H1 (cell line): ENCODE measurements at regions not wholly inside any gene's neighbourhood (a gene's known extent, or its start where the extent isn't known, plus 50 kb on each side); places are given as distances from the start of the nearest gene placed in this dataset.

Experiments used
- CTCF ChIA-PET: fragments of 300-600 bp; sonication (Branson Sonifier 250); formaldehyde crosslinking; loops from one replicate; lab custom pipeline; 2021; ENCODE audit not compliant: partially characterized antibody; lab: Charles Lee
- POLR2A ChIA-PET: fragments of 300-600 bp; sonication (Branson Sonifier 250); formaldehyde crosslinking; loops from one replicate; lab custom pipeline; 2021; ENCODE audit warnings: inconsistent platforms; ENCODE audit not compliant: partially characterized antibody; lab: Charles Lee
- DNase-seq, 2 experiments: peaks; one replicate each; pipeline versions ENCODE4 v3.0.0 to v3.0.0-alpha.2; 2010 to 2022; ENCODE audit warnings: low spot score in 2 of 2, low read depth in 1 of 2, mixed read lengths in 1 of 2
- FAIRE-seq: peaks from 2 replicates; lab custom pipeline; 2011; peaks lifted over from hg19 to GRCh38; lab: Jason Lieb, UNC
- H2AFZ ChIP-seq: 2 replicates; pipeline ENCODE4 v1.8.1; 2012; ENCODE audit warnings: low read length, inconsistent platforms
- H2AK5ac ChIP-seq: 2 replicates; pipeline ENCODE4 v1.6.1; 2013; ENCODE audit warnings: low read depth, low read length
- H2BK120ac ChIP-seq: replicated peaks from 2 replicates; pipeline ENCODE3; 2013; ENCODE audit warnings: low read depth, low read length, inconsistent platforms
- H2BK12ac ChIP-seq: 2 replicates; pipeline ENCODE4 v1.6.1; 2013; ENCODE audit warnings: low read depth, low read length
- H2BK15ac ChIP-seq: 2 replicates; pipeline ENCODE4 v1.6.1; 2013; ENCODE audit warnings: low read length
- H2BK20ac ChIP-seq: 2 replicates; pipeline ENCODE4 v1.6.1; 2013; ENCODE audit warnings: low read length
- H2BK5ac ChIP-seq: 2 replicates; pipeline ENCODE4 v1.6.1; 2013; ENCODE audit warnings: low read depth, low read length
- H3K14ac ChIP-seq: 2 replicates; pipeline ENCODE4 v1.6.1; 2013; ENCODE audit warnings: inconsistent platforms; ENCODE audit not compliant: insufficient read length
- H3K18ac ChIP-seq: 2 replicates; pipeline ENCODE4 v1.6.1; 2013; ENCODE audit warnings: low read length; ENCODE audit errors: extremely low read depth
- H3K23ac ChIP-seq: 2 replicates; pipeline ENCODE4 v1.6.1; 2013; ENCODE audit warnings: inconsistent platforms; ENCODE audit not compliant: insufficient read length
- H3K23me2 ChIP-seq: 2 replicates; pipeline ENCODE4 v1.6.1; 2013; ENCODE audit warnings: low read depth, low read length
- H3K27ac ChIP-seq: 2 replicates; pipeline ENCODE4 v1.6.1; 2011; ENCODE audit warnings: low read depth, low read length, inconsistent platforms
- H3K27me3 ChIP-seq, 4 experiments: replicated peaks in 1 of 4; 1 replicate in 1 of 4; 2 replicates in 3 of 4; pipeline versions ENCODE4 v1.6.1 to v1.8.1; 2011 to 2013; ENCODE audit warnings: low read length in 3 of 4, mild to moderate bottlenecking in 3 of 4, inconsistent platforms in 2 of 4, mixed read lengths in 2 of 4, moderate library complexity in 1 of 4; ENCODE audit not compliant: control insufficient read depth in 3 of 4, insufficient read depth in 3 of 4; ENCODE audit errors: extremely low read depth in 1 of 4
- H3K36me3 ChIP-seq, 4 experiments: 2 replicates each; pipeline versions ENCODE4 v1.6.1 to v1.8.1; 2011 to 2013; ENCODE audit warnings: mild to moderate bottlenecking in 4 of 4, low read length in 3 of 4, moderate library complexity in 2 of 4, control low read depth in 1 of 4, inconsistent platforms in 1 of 4; ENCODE audit not compliant: insufficient read depth in 4 of 4, control insufficient read depth in 2 of 4
- H3K4ac ChIP-seq: replicated peaks from 2 replicates; pipeline ENCODE3; 2013; ENCODE audit warnings: low read length, low read depth, mixed read lengths, inconsistent platforms; ENCODE audit not compliant: insufficient read length
- H3K4me1 ChIP-seq, 4 experiments: replicated peaks in 1 of 4; 1 replicate in 1 of 4; 2 replicates in 3 of 4; pipeline versions ENCODE4 v1.6.1 to v1.8.1; 2011 to 2013; ENCODE audit warnings: low read length in 3 of 4, inconsistent platforms in 2 of 4, mixed read lengths in 1 of 4; ENCODE audit not compliant: insufficient read depth in 4 of 4, control insufficient read depth in 3 of 4
- H3K4me2 ChIP-seq, 2 experiments: 2 replicates each; pipeline versions ENCODE4 v1.6.1 to v1.8.1; 2011 to 2013; ENCODE audit warnings: low read depth in 2 of 2, low read length in 2 of 2, control low read depth in 1 of 2, inconsistent platforms in 1 of 2, mild to moderate bottlenecking in 1 of 2; ENCODE audit not compliant: insufficient read depth in 1 of 2
- H3K4me3 ChIP-seq, 4 experiments: fragments of 200-600, 300-600 bp in 1 of 4; sonication (generic), shearing (Covaris generic), sonication (Bioruptor Twin) in 1 of 4; 2 replicates each; pipeline versions ENCODE4 v1.5.1 to v1.8.1; 2011 to 2016; ENCODE audit warnings: low read length in 4 of 4, low read depth in 3 of 4, control low read depth in 2 of 4, inconsistent platforms in 2 of 4, mild to moderate bottlenecking in 2 of 4, mixed read lengths in 1 of 4, moderate library complexity in 1 of 4; ENCODE audit not compliant: insufficient read depth in 2 of 4; ENCODE audit errors: extremely low read depth in 1 of 4
- H3K56ac ChIP-seq: replicated peaks from 2 replicates; pipeline ENCODE3; 2013; ENCODE audit warnings: low read depth, mild to moderate bottlenecking, mixed read lengths, low read length, inconsistent platforms; ENCODE audit not compliant: insufficient read length
- H3K79me1 ChIP-seq: 2 replicates; pipeline ENCODE4 v1.6.1; 2013; ENCODE audit warnings: low read depth, low read length, control low read depth
- H3K79me2 ChIP-seq, 2 experiments: 2 replicates each; pipeline versions ENCODE4 v1.6.1 to v1.8.1; 2012 to 2013; ENCODE audit warnings: low read length in 2 of 2, mild to moderate bottlenecking in 2 of 2, inconsistent platforms in 1 of 2; ENCODE audit not compliant: insufficient read depth in 2 of 2, control insufficient read depth in 1 of 2
- H3K9ac ChIP-seq, 4 experiments: replicated peaks in 1 of 4; 1 replicate in 1 of 4; 2 replicates in 3 of 4; pipeline versions ENCODE4 v1.6.1 to v1.8.1; 2011 to 2013; ENCODE audit warnings: low read depth in 3 of 4, low read length in 3 of 4, control low read depth in 2 of 4, mild to moderate bottlenecking in 2 of 4, moderate library complexity in 2 of 4, inconsistent platforms in 1 of 4; ENCODE audit errors: extremely low read depth in 1 of 4
- H3K9me3 ChIP-seq, 2 experiments: 2 replicates each; pipeline versions ENCODE4 v1.6.1 to v1.8.1; 2012 to 2013; ENCODE audit warnings: mild to moderate bottlenecking in 2 of 2, moderate library complexity in 2 of 2, control low read depth in 1 of 2, inconsistent platforms in 1 of 2, low read depth in 1 of 2, low read length in 1 of 2, mixed read lengths in 1 of 2; ENCODE audit not compliant: insufficient read depth in 2 of 2
- H4K20me1 ChIP-seq, 2 experiments: replicated peaks in 1 of 2; 2 replicates each; pipeline versions ENCODE3 to v1.8.1; 2011 to 2013; ENCODE audit warnings: inconsistent platforms in 2 of 2, low read length in 2 of 2, mild to moderate bottlenecking in 1 of 2; ENCODE audit not compliant: insufficient read depth in 2 of 2, control insufficient read depth in 1 of 2
- H4K5ac ChIP-seq: 2 replicates; pipeline ENCODE4 v1.6.1; 2013; ENCODE audit warnings: low read length, low read depth, mixed read lengths, inconsistent platforms; ENCODE audit not compliant: insufficient read length
- H4K8ac ChIP-seq: 2 replicates; pipeline ENCODE4 v1.8.0; 2013; ENCODE audit warnings: mild to moderate bottlenecking, moderate library complexity, low read length, inconsistent platforms; ENCODE audit not compliant: insufficient read depth; ENCODE audit errors: extremely low read depth
- H4K91ac ChIP-seq: replicated peaks from 2 replicates; pipeline ENCODE3; 2013; ENCODE audit warnings: low read length, mixed read lengths, inconsistent platforms; ENCODE audit not compliant: insufficient read length
- ASH2L ChIP-seq: fragments of 200-600, 300-600 bp; sonication (generic); IDR thresholded peaks from one replicate; pipeline ENCODE4 v1.7.1; 2017; ENCODE audit warnings: low read length
- BACH1 ChIP-seq: IDR thresholded peaks from 2 replicates; pipeline ENCODE4 v1.6.1; 2012; ENCODE audit warnings: low read length, improper control_type of control experiment
- BRCA1 ChIP-seq: IDR thresholded peaks from 2 replicates; pipeline ENCODE4 v1.6.1; 2012; ENCODE audit warnings: low read depth, low read length, improper control_type of control experiment
- CEBPB ChIP-seq: IDR thresholded peaks from 2 replicates; pipeline ENCODE4 v1.6.1; 2012; ENCODE audit warnings: low read depth, low read length
- E2F6 ChIP-seq: IDR thresholded peaks from 2 replicates; pipeline ENCODE4 v1.6.1; 2012; ENCODE audit warnings: inconsistent platforms
- EGR1 ChIP-seq: IDR thresholded peaks from 2 replicates; pipeline ENCODE4 v1.6.1; 2011; ENCODE audit warnings: low read depth, low read length, borderline replicate concordance
- EP300 ChIP-seq, 2 experiments: IDR thresholded peaks; 1 replicate in 1 of 2; 2 replicates in 1 of 2; pipeline ENCODE4 v1.6.1; 2011 to 2012; ENCODE audit warnings: low read depth in 2 of 2, low read length in 2 of 2, mild to moderate bottlenecking in 2 of 2, borderline replicate concordance in 1 of 2, inconsistent platforms in 1 of 2, moderate library complexity in 1 of 2
- NRF1 ChIP-seq: IDR thresholded peaks from 2 replicates; pipeline ENCODE4 v1.6.1; 2011; ENCODE audit warnings: mild to moderate bottlenecking, low read depth, low read length, improper control_type of control experiment
- POLR2A ChIP-seq, 2 experiments: IDR thresholded peaks; 1 replicate in 1 of 2; 2 replicates in 1 of 2; pipeline ENCODE4 v1.6.1; 2011; ENCODE audit warnings: low read depth in 2 of 2, low read length in 2 of 2, mild to moderate bottlenecking in 2 of 2; ENCODE audit errors: control extremely low read depth in 1 of 2
- RFX5 ChIP-seq: IDR thresholded peaks from 2 replicates; pipeline ENCODE4 v1.6.1; 2011; ENCODE audit warnings: low read depth, low read length, improper control_type of control experiment, borderline replicate concordance
- RNF2 ChIP-seq: fragments of 200-900, 300-1000 bp; sonication (generic); IDR thresholded peaks from 2 replicates; pipeline ENCODE4 v1.7.1; 2016; ENCODE audit warnings: borderline replicate concordance, low read depth, mild to moderate bottlenecking, antibody characterized with exemption, low read length; ENCODE audit not compliant: poor library complexity, severe bottlenecking; ENCODE audit errors: missing control alignments
- SAP30 ChIP-seq: fragments of 300-600 bp; sonication (generic); IDR thresholded peaks from 2 replicates; pipeline ENCODE4 v1.7.1; 2012; ENCODE audit warnings: low read length, moderate library complexity, mild to moderate bottlenecking, inconsistent platforms; ENCODE audit not compliant: insufficient read depth, insufficient replicate concordance
- SP4 ChIP-seq: IDR thresholded peaks from 2 replicates; pipeline ENCODE4 v1.6.1; 2012; ENCODE audit warnings: low read length, inconsistent platforms
- TBP ChIP-seq: IDR thresholded peaks from 2 replicates; pipeline ENCODE4 v1.6.1; 2011; ENCODE audit warnings: low read depth, low read length, improper control_type of control experiment
- TEAD4 ChIP-seq: IDR thresholded peaks from 2 replicates; pipeline ENCODE4 v1.6.1; 2012; ENCODE audit warnings: low read depth, low read length, inconsistent platforms, mixed read lengths
- WGBS, 2 experiments: shearing (Covaris generic) in 1 of 2; methylation state at CpG; one replicate each; pipeline versions ENCODE4 v1.1.6 to v1.1.7; 2013 to 2015; ENCODE audit warnings: low lambda C conversion rate in 2 of 2, mixed read lengths in 2 of 2, inconsistent platforms in 1 of 2, low coverage in 1 of 2, missing lambda C conversion rate in 1 of 2; ENCODE audit not compliant: insufficient replicate concordance in 2 of 2, insufficient coverage in 1 of 2, insufficient read length in 1 of 2; ENCODE audit errors: extremely low coverage in 1 of 2, missing lambda C conversion rate in 1 of 2; 5-methylcytosine and 5-hydroxymethylcytosine counted together

GRCh38 chr11:45378516-45378915 lies 92.4 kb upstream of the SYT13 start:
- Histone ChIP-seq H2AK5ac (no peak overlapping the region), H3K9ac (no peak overlapping the region), H2BK12ac (no peak overlapping the region), H3K23ac (no peak overlapping the region), H4K20me1 (no peaks in the 10 kb centered on the region), H3K23me2 (no peaks in the 10 kb centered on the region), H2BK5ac (no peak overlapping the region), H3K14ac (no peak overlapping the region), H2BK15ac (no peak overlapping the region), H2AFZ (no peak overlapping the region), H3K79me1 (no peaks in the 10 kb centered on the region), H2BK120ac (no peak overlapping the region), H3K36me3 (no peaks in the 10 kb centered on the region), H3K56ac (no peak overlapping the region), H3K27me3 (no peaks in the 10 kb centered on the region; a peak in 2 of 7 replicates), H3K18ac (no peak overlapping the region), H3K4ac (no peak overlapping the region), H4K8ac (no peak overlapping the region), H3K4me3 (no peak overlapping the region), H4K5ac (no peak overlapping the region), H3K4me1 (peaks cover 0 to 2% (median 0%) of the 10 kb centered on the region in 4 experiments; a peak in 2 of 7 replicates), H2BK20ac (no peak overlapping the region), H4K91ac (no peak overlapping the region), H3K79me2 (no peaks in the 10 kb centered on the region), H3K27ac (no peak overlapping the region), H3K9me3 (no peaks in the 10 kb centered on the region), H3K4me2 (no peak overlapping the region)
- DNase-seq, result no peak
- no peak for FAIRE-seq
- WGBS, 2 experiments, result 98% methylated on average over 4 of the region's 6 CpGs; no CpG with 5 or more reads in 1 of the 2 experiments
- POLR2A ChIA-PET, result no interaction called here
- CTCF ChIA-PET, result interaction anchor here (0.7 to 2.4 kb wide), 4 partner anchors 7 to 393 kb away, joined by 3 to 10 read pairs (median 4); no protein-coding TSS in a partner anchor
- no peak for TF ChIP-seq RFX5
- no peak for TF ChIP-seq ASH2L
- no peak for TF ChIP-seq E2F6
- no peak for TF ChIP-seq TEAD4
- no peak for TF ChIP-seq SP4
- TF ChIP-seq BRCA1, result no peak
- TF ChIP-seq EGR1, result no peak
- no peak for TF ChIP-seq SAP30
- no peak for TF ChIP-seq POLR2A (IDR thresholded peaks at IDR 0.05; ENCODE audit: control extremely low read depth in 1 of 2, low read depth in 2 of 2, low read length in 2 of 2)
- TF ChIP-seq EP300 (IDR thresholded peaks at IDR 0.05; ENCODE audit: borderline replicate concordance in 1 of 2, low read depth in 2 of 2, low read length in 2 of 2), result no peak
- no peak for TF ChIP-seq CEBPB
- TF ChIP-seq TBP, result no peak
- no peak for TF ChIP-seq RNF2
- TF ChIP-seq BACH1, result no peak
- TF ChIP-seq NRF1, result no peak
